K562 (cell line): ENCODE measurements at regions not wholly inside any gene's neighbourhood (a gene's known extent, or its start where the extent isn't known, plus 50 kb on each side); places are given as distances from the start of the nearest gene placed in this dataset.
"Not testable (repeated sequence)": the region's sequence is repeated elsewhere in the genome, so short reads cannot be mapped to it uniquely, and the experiment has no call there.

Experiments used
- CEBPZ ChIP-seq: fragments of 150-350 bp; IDR thresholded peaks from 2 replicates; pipeline ENCODE4 v1.6.1; 2014; ENCODE audit warnings: low read depth, mild to moderate bottlenecking, low read length, borderline replicate concordance
- CTCF ChIP-seq, 3 experiments: IDR thresholded peaks in 2 of 3; conservative IDR thresholded peaks in 1 of 3; 2 replicates each; pipeline ENCODE4 v1.5.1; 2011 to 2012; ENCODE audit warnings: low read length in 3 of 3, mild to moderate bottlenecking in 3 of 3, control low read depth in 2 of 3, improper control_type of control experiment in 1 of 3, inconsistent platforms in 1 of 3, low read depth in 1 of 3, mixed read lengths in 1 of 3, moderate library complexity in 1 of 3; ENCODE audit not compliant: insufficient read depth in 2 of 3
- HNRNPL ChIP-seq: fragments of 200-400 bp; formaldehyde crosslinking; IDR thresholded peaks from 2 replicates; pipeline ENCODE4 v1.6.1; 2017; ENCODE audit warnings: low read depth, mild to moderate bottlenecking, low read length
- KAT7 ChIP-seq: sonication (generic); formaldehyde crosslinking; IDR thresholded peaks from 2 replicates; pipeline ENCODE4 v1.8.0; 2022; ENCODE audit warnings: missing genetic modification reagents, mild to moderate bottlenecking, borderline replicate concordance
- L3MBTL2 ChIP-seq: fragments of 450-650 bp; IDR thresholded peaks from 2 replicates; pipeline ENCODE4 v1.6.1; 2016; ENCODE audit warnings: mild to moderate bottlenecking, moderate library complexity
- MTA1 ChIP-seq: fragments of 450-650 bp; IDR thresholded peaks from 2 replicates; pipeline ENCODE4 v1.6.1; 2017; ENCODE audit warnings: borderline replicate concordance
- POLR2A ChIP-seq: fragments of 450-650 bp; conservative IDR thresholded peaks from 2 replicates; pipeline ENCODE4 v1.6.1; 2016
- SAFB ChIP-seq: fragments of 200-400 bp; formaldehyde crosslinking; IDR thresholded peaks from 2 replicates; pipeline ENCODE4 v1.6.1; 2017; ENCODE audit warnings: low read depth, low read length, borderline replicate concordance
- SPI1 ChIP-seq: IDR thresholded peaks from 2 replicates; pipeline ENCODE4 v1.6.1; 2011; ENCODE audit warnings: low read depth, low read length, control low read depth, borderline replicate concordance
- SRSF3 ChIP-seq: fragments of 200-400 bp; formaldehyde crosslinking; IDR thresholded peaks from 2 replicates; pipeline ENCODE4 v1.6.1; 2016; ENCODE audit warnings: mild to moderate bottlenecking, low read length, moderate library complexity; ENCODE audit not compliant: insufficient read depth
- TOE1 ChIP-seq, 2 experiments: fragments of 450-650 bp in 1 of 2; sonication (generic) in 1 of 2; formaldehyde crosslinking in 1 of 2; IDR thresholded peaks; 2 replicates each; pipeline versions ENCODE4 v1.7.1 to v1.8.0; 2016 to 2022; ENCODE audit warnings: borderline replicate concordance in 2 of 2, mild to moderate bottlenecking in 2 of 2, antibody characterized with exemption in 1 of 2, inconsistent platforms in 1 of 2, low read depth in 1 of 2, missing genetic modification reagents in 1 of 2, moderate library complexity in 1 of 2
- YY1 ChIP-seq, 3 experiments: IDR thresholded peaks; 2 replicates each; pipeline ENCODE4 v1.6.1; 2011; ENCODE audit warnings: low read length in 2 of 3, mild to moderate bottlenecking in 2 of 3, moderate library complexity in 2 of 3, borderline replicate concordance in 1 of 3, control low read depth in 1 of 3, low read depth in 1 of 3; ENCODE audit not compliant: insufficient read depth in 3 of 3, insufficient replicate concordance in 2 of 3, control insufficient read depth in 1 of 3, insufficient read length in 1 of 3; ENCODE audit errors: extremely low read depth in 1 of 3
- ZNF263 ChIP-seq: sonication (generic); formaldehyde crosslinking; IDR thresholded peaks from 2 replicates; pipeline ENCODE4 v1.8.0; 2022; ENCODE audit warnings: mild to moderate bottlenecking, missing genetic modification reagents, borderline replicate concordance

- TF ChIP-seq YY1 (IDR thresholded peaks at IDR 0.05; ENCODE audit: borderline replicate concordance in 1 of 3, control insufficient read depth in 1 of 3, extremely low read depth in 1 of 3, insufficient read depth in 3 of 3, insufficient read length in 1 of 3, insufficient replicate concordance in 2 of 3, low read depth in 1 of 3, low read length in 2 of 3); ZNF263 (CRISPR knock-in tag); POLR2A; SRSF3; SPI1; KAT7 (CRISPR knock-in tag); CTCF (IDR thresholded peaks at IDR 0.05 in 2 of 3, conservative IDR thresholded peaks at IDR 0.05 in 1 of 3; ENCODE audit: insufficient read depth in 2 of 3, low read depth in 1 of 3, low read length in 3 of 3); L3MBTL2; TOE1 (IDR thresholded peaks at IDR 0.05; ENCODE audit: borderline replicate concordance); TOE1 (CRISPR knock-in tag; IDR thresholded peaks at IDR 0.05; ENCODE audit: borderline replicate concordance, low read depth); MTA1; CEBPZ; HNRNPL; SAFB: not testable (repeated sequence)
These were observed 134.6 kb upstream of the NANOS1 start for GRCh38 chr10:118894891-118895290.
